Heart left ventricle (tissue), 13 donors: ENCODE measurements at regions not wholly inside any gene's neighbourhood (a gene's known extent, or its start where the extent isn't known, plus 50 kb on each side); places are given as distances from the start of the nearest gene placed in this dataset.

ENCODE experiments used
- CTCF ChIP-seq, 12 donors: fragments of 200-600 bp; sonication (generic) in 4 of 12; IDR thresholded peaks; one replicate each; pipeline versions ENCODE4 v1.5.0 to v1.8.0; 2018 to 2022; ENCODE audit warnings: antibody characterized with exemption in 12 of 12, mild to moderate bottlenecking in 5 of 12
- POLR2A ChIP-seq, 2 donors: fragments of 450-650 bp; IDR thresholded peaks; one replicate each; pipeline ENCODE4 v1.6.1; 2017; ENCODE audit warnings: antibody characterized with exemption in 2 of 2, mild to moderate bottlenecking in 2 of 2, moderate library complexity in 2 of 2
- donor health status: ischemic (EF 13 %, LVEDD 7.1; RV severe dilation, severe dysfunction).
- donor health status: DM: no; HTN: yes; CAD: no.
- donor health status: DM: no; HTN: no; CAD: no.
- donor health status: ischemic (EF 25% LVEDD 6.9; RV normal size, moderate dysfunction).
- donor health status: ischemic (EF 25% LVEDD 5.7; RV mildly dilated, moderate dysfunction).
- donor health status: ischemic (EF 35%, LVEDD 5.7; RV mildly dilated, moderate dysfunction).
- donor health status: nonischemic (EF 11% LVEDD 7.7; RV severe dilation, severe dysfunction).
- donor health status: DM: yes; HTN: yes; CAD: no.
- donor health status: PGD.
- donor health status: ischemic (EF 29% LVEDD 5.4; RV normal size, mild dysfunction).
- donor health status: nonischemic (EF 23%, LVEDD 6.1; RV moderate dilation, normal function).

GRCh38 chr1:218524526-218524925, 179.4 kb downstream of the TGFB2 start:
- TF ChIP-seq CTCF (IDR thresholded peaks at IDR 0.05) = no peak
- TF ChIP-seq POLR2A (IDR thresholded peaks at IDR 0.05) = no peak
